LNCaP clone FGC (cell line): ENCODE measurements at regions not wholly inside any gene's neighbourhood (a gene's known extent, or its start where the extent isn't known, plus 50 kb on each side); places are given as distances from the start of the nearest gene placed in this dataset.

Source experiments
- DNase-seq: peaks from one replicate; pipeline ENCODE4 v3.0.0-alpha.2; 2011; ENCODE audit warnings: low read depth
- H3K4me3 ChIP-seq: 2 replicates; pipeline ENCODE4 v1.5.1; 2011; ENCODE audit warnings: mild to moderate bottlenecking, low read depth, low read length, control low read depth
- TF ChIP-seq, protein P1 (sequence below): IDR thresholded peaks from 2 replicates; pipeline ENCODE4 v1.5.1; 2012; ENCODE audit warnings: mild to moderate bottlenecking; ENCODE audit not compliant: control insufficient read depth, insufficient read depth; ENCODE audit errors: extremely low read depth

- DNase-seq, result no peak
- TF ChIP-seq, protein P1, sequence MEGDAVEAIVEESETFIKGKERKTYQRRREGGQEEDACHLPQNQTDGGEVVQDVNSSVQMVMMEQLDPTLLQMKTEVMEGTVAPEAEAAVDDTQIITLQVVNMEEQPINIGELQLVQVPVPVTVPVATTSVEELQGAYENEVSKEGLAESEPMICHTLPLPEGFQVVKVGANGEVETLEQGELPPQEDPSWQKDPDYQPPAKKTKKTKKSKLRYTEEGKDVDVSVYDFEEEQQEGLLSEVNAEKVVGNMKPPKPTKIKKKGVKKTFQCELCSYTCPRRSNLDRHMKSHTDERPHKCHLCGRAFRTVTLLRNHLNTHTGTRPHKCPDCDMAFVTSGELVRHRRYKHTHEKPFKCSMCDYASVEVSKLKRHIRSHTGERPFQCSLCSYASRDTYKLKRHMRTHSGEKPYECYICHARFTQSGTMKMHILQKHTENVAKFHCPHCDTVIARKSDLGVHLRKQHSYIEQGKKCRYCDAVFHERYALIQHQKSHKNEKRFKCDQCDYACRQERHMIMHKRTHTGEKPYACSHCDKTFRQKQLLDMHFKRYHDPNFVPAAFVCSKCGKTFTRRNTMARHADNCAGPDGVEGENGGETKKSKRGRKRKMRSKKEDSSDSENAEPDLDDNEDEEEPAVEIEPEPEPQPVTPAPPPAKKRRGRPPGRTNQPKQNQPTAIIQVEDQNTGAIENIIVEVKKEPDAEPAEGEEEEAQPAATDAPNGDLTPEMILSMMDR, result no peak
- no peak overlapping the region for H3K4me3 ChIP-seq
Measured at GRCh38 chr16:51807551-51807950, 656.5 kb upstream of the SALL1 start.

DNA sequence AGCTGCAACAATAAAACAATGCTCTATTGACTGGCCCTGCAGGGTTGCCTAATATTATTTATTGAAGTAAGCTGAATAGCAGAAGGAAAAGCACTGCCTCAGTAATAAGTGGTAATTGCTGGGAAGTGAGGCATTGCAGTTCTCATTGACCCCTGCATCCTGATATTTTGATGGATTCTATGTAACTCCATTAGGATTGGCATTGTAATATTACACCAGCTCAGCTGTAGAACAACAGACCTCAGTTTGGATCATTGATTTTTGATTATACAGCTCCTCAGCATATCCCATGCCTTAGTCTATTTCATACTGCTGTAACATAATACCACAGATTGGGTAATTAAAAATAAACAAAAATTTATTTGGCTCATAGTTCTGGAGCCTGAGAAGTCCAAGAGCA is 650.6 kb upstream of the SALL1 start:
- no peak overlapping the region for H3K4me3 ChIP-seq
- no peak for DNase-seq

DNA sequence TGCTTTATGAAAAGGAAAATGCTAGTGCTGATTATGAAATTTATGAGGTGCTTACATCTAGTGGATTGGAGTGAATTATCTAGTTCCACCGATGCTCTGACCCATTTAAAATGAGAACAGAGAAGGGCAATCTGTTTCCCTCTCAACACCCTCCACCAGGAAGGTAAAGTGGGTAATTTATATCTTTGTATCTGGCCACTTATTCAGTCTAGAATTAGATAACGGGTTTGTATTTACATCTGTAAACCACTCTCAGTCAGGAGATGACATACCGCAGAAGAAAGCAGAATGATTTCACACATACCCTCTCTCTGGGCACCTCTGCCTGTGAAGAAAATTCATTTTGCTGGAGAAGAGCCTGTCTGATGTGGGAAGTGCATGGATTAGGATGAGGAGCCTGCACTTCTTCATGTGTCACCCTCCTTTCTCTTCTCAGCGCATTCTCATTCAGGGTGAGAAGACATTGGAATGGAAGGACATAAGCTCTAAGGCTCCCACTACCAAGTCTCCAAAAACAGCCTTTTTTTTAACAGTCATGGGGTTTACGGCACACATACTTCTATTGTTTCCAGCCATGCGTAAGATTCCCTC is 646.7 kb upstream of the SALL1 start:
- no peak overlapping the region for H3K4me3 ChIP-seq
- DNase-seq, result no peak
- TF ChIP-seq, protein P1, result no peak

More for the DNA sequence above, 650.6 kb upstream of the SALL1 start:
- TF ChIP-seq, protein P1, result no peak

DNA sequence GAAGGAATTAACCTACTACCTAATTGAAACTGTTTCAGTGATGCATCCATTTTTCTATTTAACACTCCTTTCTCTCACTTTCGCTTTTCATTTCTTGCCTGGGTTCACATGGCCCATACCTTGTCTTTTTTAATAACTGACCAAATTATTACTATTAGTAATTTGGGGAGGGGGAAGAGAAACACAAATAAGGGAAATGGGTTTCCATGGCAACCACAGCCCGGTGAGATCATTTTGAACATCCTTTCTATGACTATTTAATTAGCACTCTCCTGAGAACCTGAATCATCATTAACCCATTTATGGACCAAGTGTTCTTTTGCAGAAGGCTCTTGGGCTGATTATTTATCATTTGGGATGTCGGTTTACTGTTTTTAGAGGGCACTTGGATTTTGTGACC is 628.2 kb upstream of the SALL1 start:
- no peak for DNase-seq
- TF ChIP-seq, protein P1, result no peak
- no peak overlapping the region for H3K4me3 ChIP-seq

DNA sequence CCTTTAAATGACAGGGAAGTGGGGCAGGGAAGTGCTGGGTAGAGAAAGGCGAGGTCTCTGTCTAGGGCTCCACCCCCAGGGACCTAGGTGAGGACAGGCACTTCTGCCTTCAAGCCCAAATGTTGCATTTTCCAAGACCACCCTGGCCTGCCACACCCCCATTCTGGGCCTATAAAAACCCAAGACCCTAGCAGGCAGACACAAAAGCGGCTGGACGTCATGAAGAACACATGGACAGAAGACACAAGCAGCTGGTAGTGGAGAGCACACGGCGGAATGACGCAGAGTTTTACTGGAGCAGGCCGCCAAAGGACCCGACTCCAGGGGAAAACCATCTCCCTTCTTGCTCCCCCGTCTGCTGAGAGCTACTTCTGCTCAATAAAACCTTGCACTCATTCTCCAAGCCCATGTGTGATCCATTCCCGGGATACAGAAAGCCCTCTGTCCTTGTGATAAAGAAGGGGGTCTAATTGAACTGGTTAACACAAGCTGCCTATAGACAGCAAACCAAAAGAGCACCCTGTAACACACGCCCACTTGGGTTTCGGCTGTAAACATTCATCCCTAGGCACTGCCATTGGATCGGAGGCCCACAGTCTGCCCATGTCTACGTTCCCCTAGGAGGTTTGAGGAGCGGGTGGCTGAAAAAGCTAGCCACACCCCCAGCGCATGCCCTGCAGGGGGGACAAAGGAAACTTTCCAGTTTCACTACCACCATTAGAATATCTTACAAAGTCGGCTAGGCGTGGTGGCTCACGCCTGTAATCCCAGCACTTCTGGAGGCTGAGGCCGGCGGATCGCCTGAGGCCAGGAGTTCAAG is 622.2 kb upstream of the SALL1 start:
- no peak overlapping the region for H3K4me3 ChIP-seq
- TF ChIP-seq, protein P1, result no peak
- no peak for DNase-seq

DNA sequence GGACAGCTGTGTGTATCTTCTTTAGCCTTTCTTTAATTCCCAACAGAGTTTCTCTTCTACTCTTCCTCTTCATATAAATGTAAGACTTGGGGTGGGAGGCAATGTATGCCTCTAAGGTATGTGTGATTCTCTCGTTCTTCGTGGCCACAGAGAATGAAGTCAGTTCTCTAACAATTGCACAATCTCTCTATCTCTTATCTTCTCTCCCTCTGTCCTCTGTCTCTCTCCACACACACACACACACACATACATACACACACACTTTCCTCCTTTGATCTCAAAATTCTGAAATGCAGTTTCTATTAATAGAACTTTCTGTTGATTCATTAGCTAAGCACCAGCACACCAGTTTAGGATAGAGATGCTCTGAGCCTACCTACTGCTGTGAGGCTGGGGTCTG is 615.7 kb upstream of the SALL1 start:
- TF ChIP-seq, protein P1, result no peak
- DNase-seq, result no peak
- H3K4me3 ChIP-seq, result no peak overlapping the region
